Spleen (tissue), 7 donors: ENCODE measurements at regions not wholly inside any gene's neighbourhood (a gene's known extent, or its start where the extent isn't known, plus 50 kb on each side); places are given as distances from the start of the nearest gene placed in this dataset.

ENCODE experiments used
- CTCF ChIP-seq, 11 experiments: fragments of 200-600 bp in 7 of 11; fragments of 450-650 bp in 4 of 11; sonication (generic) in 4 of 11; IDR thresholded peaks in 8 of 11; conservative IDR thresholded peaks in 3 of 11; 1 replicate in 7 of 11; 2 replicates in 4 of 11; pipeline versions ENCODE4 v1.4.0 to v1.8.0; 2016 to 2021; ENCODE audit warnings: antibody characterized with exemption in 11 of 11, inconsistent platforms in 4 of 11, mild to moderate bottlenecking in 1 of 11
- POLR2AphosphoS5 ChIP-seq, 3 donors: sonication (generic); formaldehyde crosslinking; IDR thresholded peaks; one replicate each; pipeline ENCODE4 v1.5.1; 2017; ENCODE audit warnings: antibody characterized with exemption in 3 of 3
- donor health status: DM: no; HTN: no; CAD: no; lungs with moderate emphysema.
- donor health status: DM: no; HTN: no; CAD: no.
- donor health status: DM: no; HTN: no; CAD: no.

GRCh38 chr9:89664010-89664409, 59.2 kb downstream of the GADD45G start:
- TF ChIP-seq CTCF (IDR thresholded peaks at IDR 0.05 in 8 of 11, conservative IDR thresholded peaks at IDR 0.05 in 3 of 11) (no peak), POLR2AphosphoS5 (IDR thresholded peaks at IDR 0.05) (no peak)
